ENCODE measurements at regions not wholly inside any gene's neighbourhood (a gene's known extent, or its start where the extent isn't known, plus 50 kb on each side); places are given as distances from the start of the nearest gene placed in this dataset.
"Not testable (repeated sequence)": the region's sequence is repeated elsewhere in the genome, so short reads cannot be mapped to it uniquely, and the experiment has no call there.

- TF ChIP-seq FOXA1 (IDR thresholded peaks at IDR 0.05; ENCODE audit: borderline replicate concordance); GABPA (tag; conservative IDR thresholded peaks at IDR 0.05; ENCODE audit: low read depth); CTCF (IDR thresholded peaks at IDR 0.05 in 2 of 3, conservative IDR thresholded peaks at IDR 0.05 in 1 of 3; ENCODE audit: insufficient read depth in 2 of 3, low read depth in 1 of 3, low read length in 3 of 3); ZBTB49 (CRISPR knock-in tag; IDR thresholded peaks at IDR 0.05; ENCODE audit: borderline replicate concordance); CTBP1 (IDR thresholded peaks at IDR 0.05; ENCODE audit: borderline replicate concordance); KDM4B (IDR thresholded peaks at IDR 0.05; ENCODE audit: borderline replicate concordance in 2 of 2, low read depth in 1 of 2): not testable (repeated sequence)
These were observed 61.6 kb upstream of the POTEH start for GRCh38 chr22:15628224-15628623.

All from K562 (cell line).